GM12891 (cell line): ENCODE measurements at regions not wholly inside any gene's neighbourhood (a gene's known extent, or its start where the extent isn't known, plus 50 kb on each side); places are given as distances from the start of the nearest gene placed in this dataset.

Experiments
- PAX5 ChIP-seq: IDR thresholded peaks from 2 replicates; pipeline ENCODE4 v1.6.1; 2011; ENCODE audit warnings: low read length, moderate library complexity, mild to moderate bottlenecking; ENCODE audit not compliant: insufficient read depth, severe bottlenecking
- POLR2A ChIP-seq: IDR thresholded peaks from 2 replicates; pipeline ENCODE4 v1.6.1; 2011; ENCODE audit warnings: low read depth, low read length, control low read depth
- POLR2AphosphoS5 ChIP-seq: IDR thresholded peaks from 2 replicates; pipeline ENCODE4 v1.6.1; 2011; ENCODE audit warnings: low read depth, low read length, control low read depth
- SPI1 ChIP-seq: IDR thresholded peaks from 2 replicates; pipeline ENCODE4 v1.6.1; 2011; ENCODE audit warnings: low read depth, low read length, control low read depth
- TAF1 ChIP-seq: IDR thresholded peaks from 2 replicates; pipeline ENCODE4 v1.6.1; 2011; ENCODE audit warnings: low read depth, low read length, control low read depth

DNA sequence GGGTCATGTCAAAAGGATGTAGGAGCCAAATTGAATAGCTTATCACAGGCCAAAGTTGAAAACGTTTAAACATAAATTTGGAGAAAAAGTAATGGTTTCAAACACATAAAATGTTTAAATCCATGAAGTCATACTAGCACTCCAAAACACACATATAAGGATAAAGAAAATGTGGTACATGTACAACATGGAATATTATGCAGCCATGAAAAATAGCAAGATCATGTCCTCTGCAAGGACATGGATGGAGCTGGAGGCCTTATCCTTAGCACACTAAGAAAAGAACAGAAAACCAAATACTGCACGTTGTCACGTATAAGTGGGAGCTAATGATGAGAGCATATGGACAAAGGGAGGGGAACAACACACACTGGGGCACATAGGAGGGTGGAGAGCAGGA is 911.7 kb upstream of the PCDH20 start:
- TF ChIP-seq POLR2A (no peak), POLR2AphosphoS5 (no peak), TAF1 (no peak), PAX5 (no peak), SPI1 (no peak)
